Kasumi-1 (cell line): ENCODE measurements at regions not wholly inside any gene's neighbourhood (a gene's known extent, or its start where the extent isn't known, plus 50 kb on each side); places are given as distances from the start of the nearest gene placed in this dataset.
"Not testable (repeated sequence)": the region's sequence is repeated elsewhere in the genome, so short reads cannot be mapped to it uniquely, and the experiment has no call there.

Experiments
- DNase-seq, 2 experiments: peaks; one replicate each; lab custom pipeline; 2025; lab: John Stamatoyannopoulos, UW

DNA sequence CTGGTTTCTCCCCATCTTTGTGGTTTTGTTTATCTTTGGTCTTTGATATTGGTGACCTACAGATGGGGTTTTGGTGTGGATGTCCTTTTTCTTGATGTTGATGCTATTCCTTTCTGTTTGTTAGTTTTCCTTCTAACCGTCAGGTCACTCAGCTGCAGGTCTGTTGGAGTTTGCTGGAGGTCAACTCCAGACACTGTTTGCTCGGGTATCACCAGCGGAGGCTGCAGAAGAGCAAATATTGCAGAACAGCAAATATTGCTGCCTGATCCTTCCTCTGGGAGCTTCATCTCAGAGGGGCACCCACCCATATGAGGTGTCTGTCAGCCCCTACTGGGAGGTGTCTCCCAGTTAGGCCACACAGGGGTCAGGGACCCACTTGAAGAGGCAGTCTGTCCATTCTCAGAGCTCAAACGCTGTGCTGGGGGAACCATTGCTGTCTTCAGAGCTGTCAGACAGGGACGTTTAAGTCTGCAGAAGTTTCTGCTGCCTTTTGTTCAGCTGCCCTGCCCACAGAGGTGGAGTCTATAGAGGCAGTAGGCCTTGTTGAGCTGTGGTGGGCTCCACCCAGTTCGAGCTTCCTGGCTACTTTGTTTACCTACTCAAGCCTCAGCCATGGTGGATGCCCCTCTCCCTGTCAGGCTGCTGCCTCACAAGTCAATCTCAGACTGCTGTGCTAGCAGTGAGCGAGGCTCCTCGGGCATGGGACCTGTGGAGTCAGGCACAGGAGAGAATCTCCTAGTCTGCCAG is 94.8 kb upstream of the BNIP2 start:
- not testable (repeated sequence) for DNase-seq

DNA sequence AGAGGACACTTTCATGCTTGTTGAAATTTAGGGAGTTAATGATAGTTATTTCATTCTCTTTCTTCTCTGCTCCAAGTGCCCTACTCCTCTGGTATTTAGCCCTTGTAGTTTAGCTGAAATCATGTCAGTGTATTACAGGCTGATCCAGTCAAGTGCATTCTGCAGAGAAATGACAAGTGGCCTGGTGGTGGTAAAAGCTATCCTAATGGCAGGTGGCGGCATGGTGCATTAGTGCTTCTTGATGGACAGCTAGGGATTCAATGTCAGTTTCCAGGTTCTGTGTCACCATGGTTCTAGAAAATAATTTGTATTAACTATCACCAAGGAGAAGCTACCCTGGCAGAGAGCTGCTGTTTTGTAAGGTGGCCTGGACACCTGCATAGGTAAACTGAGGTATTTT is 90.0 kb upstream of the BNIP2 start:
- no peak for DNase-seq

DNA sequence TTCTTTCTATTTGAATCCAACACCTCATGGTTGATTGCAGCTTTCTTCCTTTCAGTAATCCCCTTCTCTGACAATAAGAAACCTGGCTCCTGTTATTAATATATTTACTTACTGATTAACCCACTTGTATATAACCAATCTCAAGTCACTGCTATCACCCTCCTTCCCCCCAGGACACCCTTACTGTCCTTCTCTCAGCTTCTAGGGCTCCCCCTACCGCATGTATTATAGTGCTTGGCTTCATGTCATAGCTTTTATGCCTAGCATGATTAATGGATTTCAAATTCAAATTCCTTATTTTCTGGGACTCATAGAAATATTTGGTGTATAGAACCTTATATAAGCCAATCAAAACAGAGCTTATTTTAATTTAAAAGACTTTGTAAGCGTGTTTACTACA is 75.7 kb upstream of the BNIP2 start:
- DNase-seq, result no peak

DNA sequence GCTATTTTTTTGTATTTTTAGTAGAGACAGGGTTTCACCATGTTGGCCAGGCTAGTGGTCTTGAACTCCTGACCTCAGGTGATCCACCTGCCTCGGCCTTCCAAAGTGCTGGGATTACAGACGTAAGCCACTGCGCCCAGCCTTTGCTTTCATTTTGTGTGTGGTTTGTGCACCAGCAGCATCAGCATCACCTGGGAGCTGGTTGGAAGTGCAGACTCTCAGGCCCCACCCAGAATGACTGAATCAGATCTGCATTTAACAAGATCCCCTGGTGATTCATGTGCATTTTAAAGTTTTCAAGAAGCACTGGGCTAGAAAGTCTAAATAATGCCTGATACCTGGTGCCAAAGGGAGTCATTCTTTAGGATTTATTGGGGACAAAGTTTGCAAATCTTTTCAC is 73.4 kb upstream of the BNIP2 start:
- no peak for DNase-seq

DNA sequence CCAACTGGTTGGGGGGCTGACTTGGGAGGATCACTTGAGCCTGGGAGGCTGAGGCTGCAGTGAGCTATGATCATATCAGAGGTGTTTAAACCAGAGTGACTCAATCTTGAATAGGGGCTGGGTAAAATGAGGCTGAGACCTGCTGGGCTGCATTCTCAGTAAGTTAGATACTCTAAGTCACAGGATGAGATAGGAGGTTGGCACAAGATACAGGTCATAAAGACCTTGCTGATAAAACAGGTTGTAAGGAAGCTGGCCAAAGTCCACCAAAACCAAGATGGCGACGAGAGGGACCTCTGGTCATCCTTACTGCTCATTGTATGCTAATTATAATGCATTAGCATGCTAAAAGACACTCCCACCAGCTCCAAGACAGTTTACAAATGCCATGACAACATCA is 71.1 kb upstream of the BNIP2 start:
- not testable (repeated sequence) for DNase-seq

DNA sequence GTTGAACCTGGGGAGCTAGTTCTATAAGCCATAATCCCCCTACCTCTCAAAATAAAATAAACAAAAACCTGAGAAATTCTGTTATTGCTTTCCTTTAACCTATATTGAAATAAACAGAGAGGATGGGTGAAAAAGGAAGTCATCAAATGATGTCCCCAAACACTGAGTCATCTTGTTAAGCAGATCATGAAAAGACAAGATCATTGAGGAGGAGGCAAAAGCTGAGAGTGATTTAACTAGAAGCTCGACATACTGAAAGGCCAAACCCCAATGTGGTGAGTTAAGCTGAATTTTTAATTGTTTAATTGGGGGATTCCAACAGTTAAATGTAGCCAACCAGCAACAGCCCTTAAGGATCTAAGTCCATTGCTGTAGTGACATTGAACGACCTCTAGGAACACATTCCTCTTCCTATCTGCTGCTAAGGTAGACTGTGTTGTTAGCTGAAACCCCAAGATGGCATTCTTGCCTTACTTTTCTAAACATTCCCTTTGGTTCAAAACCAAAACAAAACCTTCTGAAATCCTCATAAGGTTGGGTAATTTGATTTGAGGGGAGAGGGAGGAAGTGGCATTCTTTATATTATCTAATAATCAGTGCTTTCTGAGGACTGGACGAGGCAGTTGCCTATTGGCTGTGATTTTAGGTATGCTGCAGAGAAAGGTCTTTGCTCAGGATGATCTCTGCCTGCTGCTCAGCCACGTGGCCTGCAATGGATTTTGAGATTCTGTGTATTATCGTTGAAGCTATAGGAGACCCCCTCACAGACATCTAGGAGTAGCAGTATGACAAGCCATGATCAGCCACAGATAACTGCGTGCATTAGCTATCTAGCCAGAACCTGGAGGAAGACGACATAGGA is 62.7 kb upstream of the BNIP2 start:
- DNase-seq, result no peak

DNA sequence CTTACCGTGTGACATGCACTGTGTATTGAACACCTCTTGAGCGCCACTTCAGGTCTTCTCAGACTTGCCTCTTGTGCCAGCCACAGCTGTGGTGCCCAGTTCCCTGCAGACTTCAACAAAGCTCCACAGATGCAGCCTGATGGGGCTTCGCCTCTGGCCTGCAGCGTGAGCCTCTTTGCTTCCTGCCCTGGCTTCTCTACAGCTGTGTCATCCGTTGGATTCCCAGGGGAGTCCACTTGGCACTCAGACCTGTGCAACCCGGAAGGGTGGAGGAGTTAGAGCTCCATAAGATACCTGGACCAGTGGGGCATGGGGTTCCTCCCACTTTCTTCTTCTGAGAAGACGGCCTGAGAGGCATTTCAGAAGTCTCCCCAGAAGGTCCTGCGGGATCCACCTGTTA is 57.7 kb upstream of the BNIP2 start:
- DNase-seq, result no peak

DNA sequence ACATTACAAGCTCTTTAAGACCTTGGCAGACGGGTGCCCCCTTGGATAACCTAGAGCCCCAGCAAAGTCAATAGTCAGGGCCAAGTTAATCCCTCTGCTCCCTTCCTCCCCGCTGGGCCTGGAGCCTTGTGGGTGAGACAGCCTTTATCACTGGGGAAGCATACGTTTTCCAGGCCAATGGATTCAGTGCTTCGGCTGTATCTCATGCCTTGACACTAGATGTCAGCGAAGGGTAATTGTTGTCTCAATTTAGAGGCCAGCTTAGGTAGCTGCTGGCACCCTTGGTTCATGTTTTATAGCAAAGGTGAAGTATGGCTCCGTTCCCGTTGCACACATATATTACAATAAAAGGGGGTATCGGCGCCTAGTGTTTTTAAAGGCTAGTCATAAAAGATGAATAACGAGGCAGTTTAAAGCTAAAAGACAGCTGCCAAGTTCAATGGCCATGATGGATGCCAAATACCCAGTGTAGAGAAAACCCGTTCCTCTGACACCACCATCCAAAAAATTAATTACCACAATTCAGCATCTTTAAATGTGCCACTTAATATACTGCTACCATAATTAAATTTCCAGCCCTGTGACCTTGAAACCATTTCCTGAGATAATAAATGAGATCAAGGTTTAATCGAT is 52.3 kb upstream of the BNIP2 start:
- peak; percentile 7 to 25 for DNase-seq

DNA sequence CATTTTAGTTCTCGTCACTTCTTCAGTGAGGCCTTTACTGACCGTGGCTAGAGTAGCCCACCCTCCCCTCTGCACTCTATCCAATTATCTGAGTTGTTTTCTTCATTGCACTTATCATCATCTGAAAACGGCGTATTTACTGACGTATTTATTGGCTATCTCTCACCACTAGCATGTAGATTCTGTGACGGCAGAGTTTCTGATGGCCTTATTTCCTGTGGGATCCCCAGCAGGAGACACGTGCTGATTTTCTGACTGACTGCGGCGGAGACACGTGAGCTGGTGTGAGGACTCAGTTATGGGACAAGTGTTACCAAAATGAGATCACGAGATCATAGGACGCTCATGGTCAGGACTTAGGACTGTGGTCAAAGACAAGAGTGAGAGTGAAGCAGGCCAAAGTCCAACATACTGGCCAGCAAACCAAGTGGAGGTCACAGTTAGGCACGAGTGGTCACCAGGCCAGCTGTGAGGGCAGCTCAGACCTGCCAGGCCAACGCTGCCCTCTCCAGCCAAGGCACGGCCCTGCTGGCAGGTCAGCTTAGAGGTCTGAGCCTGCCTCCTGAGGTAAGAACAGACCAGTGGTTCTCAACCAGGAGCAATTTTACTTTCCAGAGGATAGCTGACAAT is 50.6 kb upstream of the BNIP2 start:
- no peak for DNase-seq
